Sigmoid colon (tissue), 4 donors: ENCODE measurements at regions not wholly inside any gene's neighbourhood (a gene's known extent, or its start where the extent isn't known, plus 50 kb on each side); places are given as distances from the start of the nearest gene placed in this dataset.

Experiments used
- EP300 ChIP-seq, 4 donors: sonication (generic); formaldehyde crosslinking; IDR thresholded peaks; one replicate each; pipeline ENCODE4 v1.6.1; 2017; ENCODE audit warnings: antibody characterized with exemption in 4 of 4
- POLR2AphosphoS5 ChIP-seq, 4 donors: sonication (generic); formaldehyde crosslinking; IDR thresholded peaks; one replicate each; pipeline ENCODE4 v1.6.1; 2017; ENCODE audit warnings: antibody characterized with exemption in 4 of 4
- TF ChIP-seq, protein P1 (sequence below), 4 experiments: fragments of 450-650 bp in 3 of 4; fragments of 200-600 bp in 1 of 4; IDR thresholded peaks; one replicate each; pipeline ENCODE4 v1.5.1; 2016 to 2019; ENCODE audit warnings: antibody characterized with exemption in 4 of 4, mild to moderate bottlenecking in 3 of 4, moderate library complexity in 2 of 4

DNA sequence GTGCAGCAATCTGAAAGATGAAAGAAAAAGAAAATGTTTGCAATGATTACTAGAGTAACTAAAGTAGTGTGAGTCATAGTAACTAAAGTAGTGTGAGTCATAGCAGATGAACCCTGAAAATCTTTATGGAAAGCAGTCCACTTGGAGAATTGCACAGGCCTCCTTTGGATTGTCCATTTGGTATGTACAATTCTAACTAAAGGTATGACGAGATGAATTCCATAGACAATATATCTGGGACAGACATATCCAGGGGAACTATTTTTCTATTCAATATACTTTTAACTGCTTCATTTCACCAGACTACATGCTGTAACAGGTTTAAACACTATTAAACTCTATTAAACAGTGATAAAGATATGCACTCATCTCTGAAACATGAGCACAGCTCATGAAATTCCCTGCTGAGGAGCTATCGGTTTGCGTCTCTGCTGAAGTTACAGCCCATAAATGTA is 798.7 kb downstream of the PCDH7 start:
- TF ChIP-seq POLR2AphosphoS5 (IDR thresholded peaks at IDR 0.05) (no peak), EP300 (IDR thresholded peaks at IDR 0.05) (no peak)
- TF ChIP-seq, protein P1, sequence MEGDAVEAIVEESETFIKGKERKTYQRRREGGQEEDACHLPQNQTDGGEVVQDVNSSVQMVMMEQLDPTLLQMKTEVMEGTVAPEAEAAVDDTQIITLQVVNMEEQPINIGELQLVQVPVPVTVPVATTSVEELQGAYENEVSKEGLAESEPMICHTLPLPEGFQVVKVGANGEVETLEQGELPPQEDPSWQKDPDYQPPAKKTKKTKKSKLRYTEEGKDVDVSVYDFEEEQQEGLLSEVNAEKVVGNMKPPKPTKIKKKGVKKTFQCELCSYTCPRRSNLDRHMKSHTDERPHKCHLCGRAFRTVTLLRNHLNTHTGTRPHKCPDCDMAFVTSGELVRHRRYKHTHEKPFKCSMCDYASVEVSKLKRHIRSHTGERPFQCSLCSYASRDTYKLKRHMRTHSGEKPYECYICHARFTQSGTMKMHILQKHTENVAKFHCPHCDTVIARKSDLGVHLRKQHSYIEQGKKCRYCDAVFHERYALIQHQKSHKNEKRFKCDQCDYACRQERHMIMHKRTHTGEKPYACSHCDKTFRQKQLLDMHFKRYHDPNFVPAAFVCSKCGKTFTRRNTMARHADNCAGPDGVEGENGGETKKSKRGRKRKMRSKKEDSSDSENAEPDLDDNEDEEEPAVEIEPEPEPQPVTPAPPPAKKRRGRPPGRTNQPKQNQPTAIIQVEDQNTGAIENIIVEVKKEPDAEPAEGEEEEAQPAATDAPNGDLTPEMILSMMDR (IDR thresholded peaks at IDR 0.05): no peak
